ENCODE measurements at regions not wholly inside any gene's neighbourhood (a gene's known extent, or its start where the extent isn't known, plus 50 kb on each side); places are given as distances from the start of the nearest gene placed in this dataset.
"Not testable (repeated sequence)": the region's sequence is repeated elsewhere in the genome, so short reads cannot be mapped to it uniquely, and the experiment has no call there.

GRCh38 chr3:11712646-11713045 lies 68.9 kb upstream of the VGLL4 start:
- no peak for DNase-seq

DNA sequence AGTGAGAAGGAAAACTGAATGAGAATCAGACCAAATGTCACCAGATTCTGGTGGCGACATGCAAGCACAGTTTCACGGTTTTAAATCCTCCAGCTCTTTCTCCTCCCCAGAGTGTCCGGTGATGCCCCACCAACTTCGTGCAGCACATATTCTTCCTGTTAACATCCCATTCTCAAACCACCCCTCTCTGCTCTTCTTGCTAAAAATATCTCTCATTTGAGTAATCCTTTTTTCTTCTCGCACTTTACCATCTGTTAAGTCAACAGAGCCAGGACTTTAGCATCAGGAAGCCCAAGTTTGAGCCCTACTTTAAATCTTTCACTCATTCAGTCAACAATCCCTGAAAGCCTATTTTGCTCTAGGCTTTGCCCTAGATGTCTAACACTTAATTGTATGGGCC lies 68.2 kb upstream of the VGLL4 start:
- no peak for DNase-seq

GRCh38 chr3:11709782-11710181 lies 66.1 kb upstream of the VGLL4 start:
- no peak for DNase-seq

GRCh38 chr3:11707084-11707483 lies 63.4 kb upstream of the VGLL4 start:
- not testable (repeated sequence) for DNase-seq

DNA sequence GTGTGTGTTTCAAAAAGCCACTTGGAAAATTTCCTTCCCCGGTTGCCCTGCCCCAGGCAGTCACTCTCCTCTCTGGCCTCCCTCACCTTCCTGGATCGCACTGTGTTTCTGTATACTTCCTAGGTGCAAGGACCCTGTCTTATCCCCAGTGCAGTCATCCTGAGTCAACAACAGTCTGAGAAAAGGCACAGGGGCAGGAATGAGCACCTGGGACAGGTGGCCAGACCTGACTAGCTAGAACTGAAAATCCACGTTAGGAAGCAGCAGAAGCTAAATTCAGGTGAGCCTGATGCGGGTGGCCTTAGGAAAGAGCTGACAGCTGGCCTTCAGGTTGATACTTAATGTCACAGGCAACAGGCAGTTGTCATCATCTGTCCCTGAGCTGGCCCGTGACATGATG lies 62.9 kb upstream of the VGLL4 start:
- DNase-seq: no peak

DNA sequence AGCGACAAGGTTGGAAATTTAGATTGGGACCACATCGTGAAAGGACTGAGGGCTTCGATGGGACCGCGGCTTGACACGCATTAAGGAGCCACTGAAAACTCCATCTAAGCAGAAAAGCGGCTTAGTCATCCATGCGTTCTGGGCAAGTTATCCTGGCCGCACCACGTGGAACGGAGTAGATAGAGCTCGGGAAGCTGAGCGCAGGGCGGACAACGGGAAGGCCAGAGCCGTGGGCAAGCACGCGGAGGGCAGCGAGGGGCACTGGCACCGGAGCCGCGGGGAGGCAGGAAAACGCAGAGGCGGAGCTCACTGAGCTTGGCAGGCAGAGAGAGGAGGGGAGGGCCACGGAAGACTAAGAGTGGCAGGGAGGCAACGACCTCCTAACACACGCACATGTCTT lies 61.3 kb upstream of the VGLL4 start:
- DNase-seq: no peak

- DNase-seq: no peak
Measured at GRCh38 chr3:11703146-11703545, 59.4 kb upstream of the VGLL4 start.

DNA sequence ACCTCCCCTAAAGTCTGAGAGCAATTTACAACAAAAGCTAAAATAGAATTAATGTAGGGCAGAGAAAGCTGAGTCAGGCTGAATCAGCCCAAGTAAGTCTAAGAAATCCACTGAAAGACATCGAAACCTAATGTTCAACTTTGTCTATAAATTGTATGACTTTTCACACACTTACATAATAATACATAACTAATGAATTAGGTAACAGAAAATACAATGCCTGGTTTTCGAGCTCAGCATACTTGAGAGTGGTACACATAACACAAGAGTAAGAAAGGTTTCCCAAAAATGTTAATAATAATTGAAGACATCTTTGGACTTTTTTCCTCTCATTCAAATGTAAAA lies 55.3 kb upstream of the VGLL4 start:
- no peak for DNase-seq

DNA sequence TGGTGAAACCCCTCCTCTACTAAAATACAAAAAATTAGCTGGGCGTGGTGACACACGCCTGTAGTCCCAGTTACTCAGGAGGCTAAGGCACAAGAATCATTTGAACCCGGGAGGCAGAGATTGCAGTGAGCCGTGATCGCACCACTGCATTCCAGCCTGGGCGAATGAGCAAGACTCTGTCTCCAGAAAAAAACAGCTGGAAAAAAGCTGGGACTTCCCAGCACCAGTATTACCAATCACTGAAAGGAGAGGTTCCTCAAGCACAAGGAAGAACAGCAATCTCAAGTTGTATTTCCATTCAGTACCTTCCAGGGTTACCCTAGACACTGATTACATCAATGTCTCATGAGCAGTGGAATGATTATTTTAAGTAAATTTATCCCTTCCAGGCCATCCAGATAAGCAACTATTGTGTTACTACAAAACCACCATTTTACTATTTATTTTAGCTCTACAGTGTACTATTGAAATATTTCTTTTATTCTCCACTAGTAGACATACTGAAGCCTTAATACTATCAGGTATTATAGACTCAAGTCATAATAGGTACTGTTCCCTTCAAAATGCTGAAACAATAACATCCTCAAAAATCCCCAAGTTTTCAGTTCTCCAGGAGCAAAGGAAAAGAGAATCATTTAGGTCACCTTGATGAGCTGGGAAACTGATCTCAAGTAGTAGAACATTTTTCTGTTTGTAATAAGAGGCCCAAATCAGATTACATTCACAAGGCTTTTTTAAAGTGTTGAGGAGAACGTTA lies 54.8 kb upstream of the VGLL4 start:
- DNase-seq: no peak

DNA sequence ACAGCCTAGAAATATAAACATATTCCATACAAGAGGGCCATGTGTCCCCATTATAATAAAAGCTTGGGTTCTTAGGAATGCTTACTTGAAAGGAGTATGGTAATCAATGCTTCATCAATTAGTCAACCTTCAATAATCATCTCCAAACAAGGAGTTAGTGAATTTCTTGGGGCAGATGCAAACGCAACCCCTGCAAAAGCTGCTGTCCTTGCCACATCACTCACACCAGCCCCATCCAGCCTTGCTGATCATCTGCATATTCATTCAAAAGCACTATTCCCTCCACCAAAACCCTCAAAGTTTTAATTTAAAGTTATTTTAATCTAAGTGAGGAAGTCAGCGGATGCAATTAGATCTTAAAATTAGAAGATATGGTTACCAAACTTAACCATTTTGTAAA lies 54.0 kb upstream of the VGLL4 start:
- DNase-seq: no peak

GRCh38 chr3:11696054-11696453 lies 52.3 kb upstream of the VGLL4 start:
- no peak for DNase-seq
